HEK293T (cell line): ENCODE measurements at regions not wholly inside any gene's neighbourhood (a gene's known extent, or its start where the extent isn't known, plus 50 kb on each side); places are given as distances from the start of the nearest gene placed in this dataset.

Experiments used
- BHLHE40 ChIP-seq: fragments of 450-650 bp; IDR thresholded peaks from 2 replicates; pipeline ENCODE4 v1.6.1; 2016; ENCODE audit warnings: mild to moderate bottlenecking, moderate library complexity, borderline replicate concordance
- HDGF ChIP-seq: fragments of 450-650 bp; IDR thresholded peaks from 2 replicates; pipeline ENCODE4 v1.6.1; 2017; ENCODE audit warnings: antibody characterized with exemption, borderline replicate concordance
- NFRKB ChIP-seq: fragments of 450-650 bp; IDR thresholded peaks from 2 replicates; pipeline ENCODE4 v1.6.1; 2016; ENCODE audit warnings: mild to moderate bottlenecking, moderate library complexity
- SP1 ChIP-seq: fragments of 450-650 bp; IDR thresholded peaks from 2 replicates; pipeline ENCODE4 v1.6.1; 2017
- SUZ12 ChIP-seq: fragments of 450-650 bp; IDR thresholded peaks from 2 replicates; pipeline ENCODE4 v1.6.1; 2016; ENCODE audit warnings: mild to moderate bottlenecking
- TF ChIP-seq, protein P1 (sequence below): fragments of 450-650 bp; IDR thresholded peaks from 2 replicates; pipeline ENCODE4 v1.6.1; 2016

DNA sequence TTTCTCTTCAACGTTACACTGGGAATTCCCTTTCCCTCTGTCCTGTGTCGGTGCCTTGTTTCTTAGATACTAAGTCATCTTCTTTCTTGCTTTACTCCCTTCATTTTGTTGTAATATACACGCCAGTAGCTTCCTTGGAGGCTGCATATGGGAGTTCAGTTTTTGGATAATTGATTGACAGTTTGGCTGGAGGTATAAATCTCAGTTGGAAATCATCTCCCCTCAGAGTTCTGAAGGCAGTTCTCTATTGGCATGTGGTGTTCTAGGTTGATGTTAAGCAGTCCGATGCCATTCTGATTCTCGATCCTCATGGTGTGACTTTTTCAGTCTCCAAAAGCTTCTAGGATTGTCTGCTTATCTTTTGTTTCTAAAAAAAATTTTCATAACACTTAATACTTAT is 152.5 kb upstream of the GLI2 start:
- TF ChIP-seq, protein P1, sequence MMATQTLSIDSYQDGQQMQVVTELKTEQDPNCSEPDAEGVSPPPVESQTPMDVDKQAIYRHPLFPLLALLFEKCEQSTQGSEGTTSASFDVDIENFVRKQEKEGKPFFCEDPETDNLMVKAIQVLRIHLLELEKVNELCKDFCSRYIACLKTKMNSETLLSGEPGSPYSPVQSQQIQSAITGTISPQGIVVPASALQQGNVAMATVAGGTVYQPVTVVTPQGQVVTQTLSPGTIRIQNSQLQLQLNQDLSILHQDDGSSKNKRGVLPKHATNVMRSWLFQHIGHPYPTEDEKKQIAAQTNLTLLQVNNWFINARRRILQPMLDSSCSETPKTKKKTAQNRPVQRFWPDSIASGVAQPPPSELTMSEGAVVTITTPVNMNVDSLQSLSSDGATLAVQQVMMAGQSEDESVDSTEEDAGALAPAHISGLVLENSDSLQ, result no peak
- TF ChIP-seq NFRKB (no peak), SP1 (no peak), BHLHE40 (no peak), SUZ12 (no peak), HDGF (no peak)
